ENCODE measurements at regions not wholly inside any gene's neighbourhood (a gene's known extent, or its start where the extent isn't known, plus 50 kb on each side); places are given as distances from the start of the nearest gene placed in this dataset.

DNA sequence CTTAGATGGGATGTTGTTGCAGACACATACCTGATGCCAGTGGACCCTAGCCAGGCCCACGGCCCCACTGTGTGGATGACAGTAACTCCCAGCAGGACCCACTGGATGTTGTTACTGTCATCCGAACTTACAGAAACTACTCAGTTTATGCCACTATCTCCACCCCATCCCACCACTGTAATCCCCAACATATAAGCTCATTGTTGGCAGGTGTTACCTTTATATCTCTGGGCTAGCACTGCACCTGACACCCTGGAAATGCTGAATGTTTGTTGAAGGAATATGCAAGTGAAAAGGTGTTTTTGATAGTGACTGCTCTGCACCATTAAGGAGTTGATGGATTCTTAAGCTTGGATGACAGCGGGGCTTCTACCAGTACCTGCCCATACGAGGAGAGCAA, 133.5 kb upstream of the ASB18 start:
- intact Hi-C loops (cut with DNase I), result no loop called here
- Histone ChIP-seq H3K4me1 (ENCODE audit: control insufficient read depth in 2 of 3, insufficient read depth in 2 of 3, low read depth in 1 of 3, low read length in 3 of 3) (no peaks in the 10 kb centered on the region), H3K9me3 (ENCODE audit: control insufficient read depth in 2 of 3, insufficient read depth in 1 of 3, low read length in 3 of 3) (no peaks in the 10 kb centered on the region), H3K27me3 (ENCODE audit: control insufficient read depth, insufficient read depth, low read length) (no peaks in the 10 kb centered on the region), H3K36me3 (ENCODE audit: control insufficient read depth in 2 of 3, insufficient read depth in 3 of 3, low read length in 3 of 3) (no peaks in the 10 kb centered on the region), H3K4me3 (ENCODE audit: low read length in 3 of 3) (no peak overlapping the region), H3K27ac (ENCODE audit: low read depth in 2 of 2, low read length in 2 of 2) (no peak overlapping the region), H3K9ac (ENCODE audit: low read length in 3 of 3) (no peak overlapping the region)
- DNase-seq (no peak), FAIRE-seq (no peak)
- TF ChIP-seq CTCF (IDR thresholded peaks at IDR 0.05; ENCODE audit: borderline replicate concordance, extremely low read depth, insufficient read depth), result no peak

DNA sequence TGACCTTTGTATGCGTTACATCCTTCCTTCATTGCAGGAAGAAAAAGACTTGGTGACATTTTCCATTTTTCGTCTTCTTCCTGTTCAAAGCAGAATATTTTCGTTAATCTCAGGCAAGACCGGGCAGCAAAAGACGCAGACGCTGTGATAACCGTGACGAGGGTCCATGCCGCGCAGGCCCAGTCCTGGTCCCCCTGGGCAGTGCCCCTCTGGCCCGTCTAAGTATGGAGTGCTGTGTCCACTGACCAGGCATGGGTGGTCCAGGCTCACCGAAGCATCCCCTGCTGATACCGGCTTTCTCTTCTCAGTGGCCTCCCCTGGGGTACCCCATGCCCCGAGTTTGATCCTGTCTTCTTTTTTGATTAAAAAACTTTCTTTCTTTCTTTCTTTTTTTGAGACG, 135.2 kb upstream of the ASB18 start:
- H3K4me1 ChIP-seq (ENCODE audit: control insufficient read depth in 2 of 3, insufficient read depth in 2 of 3, low read depth in 1 of 3, low read length in 3 of 3), result no peaks in the 10 kb centered on the region
- no peak for DNase-seq

GRCh38 chr2:236400046-236400574, 135.9 kb upstream of the ASB18 start:
- Histone ChIP-seq H3K9ac (ENCODE audit: low read length in 3 of 3) (no peak overlapping the region), H3K27ac (ENCODE audit: low read depth in 2 of 2, low read length in 2 of 2) (no peak overlapping the region), H3K36me3 (ENCODE audit: control insufficient read depth in 2 of 3, insufficient read depth in 3 of 3, low read length in 3 of 3) (no peaks in the 10 kb centered on the region), H3K4me3 (ENCODE audit: low read length in 3 of 3) (no peak overlapping the region), H3K9me3 (ENCODE audit: control insufficient read depth in 2 of 3, insufficient read depth in 1 of 3, low read length in 3 of 3) (no peaks in the 10 kb centered on the region), H3K4me1 (ENCODE audit: control insufficient read depth in 2 of 3, insufficient read depth in 2 of 3, low read depth in 1 of 3, low read length in 3 of 3) (no peaks in the 10 kb centered on the region), H3K27me3 (ENCODE audit: control insufficient read depth, insufficient read depth, low read length) (no peaks in the 10 kb centered on the region)
- intact Hi-C loops (cut with DNase I), result no loop called here
- no peak for DNase-seq
- no peak for TF ChIP-seq CTCF (IDR thresholded peaks at IDR 0.05; ENCODE audit: borderline replicate concordance, extremely low read depth, insufficient read depth)
- FAIRE-seq, result no peak

More for the DNA sequence above, 135.2 kb upstream of the ASB18 start:
- Histone ChIP-seq H3K9me3 (ENCODE audit: control insufficient read depth in 2 of 3, insufficient read depth in 1 of 3, low read length in 3 of 3) (no peaks in the 10 kb centered on the region), H3K4me3 (ENCODE audit: low read length in 3 of 3) (no peak overlapping the region), H3K27me3 (ENCODE audit: control insufficient read depth, insufficient read depth, low read length) (no peaks in the 10 kb centered on the region), H3K9ac (ENCODE audit: low read length in 3 of 3) (no peak overlapping the region), H3K36me3 (ENCODE audit: control insufficient read depth in 2 of 3, insufficient read depth in 3 of 3, low read length in 3 of 3) (no peaks in the 10 kb centered on the region), H3K27ac (ENCODE audit: low read depth in 2 of 2, low read length in 2 of 2) (no peak overlapping the region)
- intact Hi-C loops (cut with DNase I), result no loop called here
- no peak for FAIRE-seq
- TF ChIP-seq CTCF (IDR thresholded peaks at IDR 0.05; ENCODE audit: borderline replicate concordance, extremely low read depth, insufficient read depth), result no peak

Measured in kidney (tissue), 13 donors.